AG04450 (cell line): ENCODE measurements at regions not wholly inside any gene's neighbourhood (a gene's known extent, or its start where the extent isn't known, plus 50 kb on each side); places are given as distances from the start of the nearest gene placed in this dataset.

ENCODE experiments used
- CTCF ChIA-PET: fragments of 300-600, 350-600 bp; formaldehyde crosslinking; extraction: SDS; loops from one replicate; lab custom pipeline; 2022; ENCODE audit warnings: antibody characterized with exemption, inconsistent platforms; lab: Charles Lee
- POLR2A ChIA-PET: fragments of 350-600 bp; formaldehyde crosslinking; extraction: SDS; loops from one replicate; lab custom pipeline; 2021; ENCODE audit warnings: antibody characterized with exemption, inconsistent platforms; lab: Yijun Ruan, JAX
- DNase-seq: peaks from one replicate; pipeline ENCODE4 v3.0.0-alpha.2; 2011; ENCODE audit warnings: low read depth, low spot score
- H3K27ac ChIP-seq: one replicate; pipeline ENCODE4 v1.5.1; 2012; ENCODE audit warnings: low read depth, low read length, control low read depth
- H3K27me3 ChIP-seq: one replicate; pipeline ENCODE4 v1.6.0; 2012; ENCODE audit warnings: low read length; ENCODE audit not compliant: control insufficient read depth, insufficient read depth
- H3K4me3 ChIP-seq: 2 replicates; pipeline ENCODE4 v1.5.1; 2011; ENCODE audit warnings: mild to moderate bottlenecking, low read depth, low read length, control low read depth
- H3K9me3 ChIP-seq: 2 replicates; pipeline ENCODE4 v1.5.1; 2012; ENCODE audit warnings: low read length; ENCODE audit not compliant: control insufficient read depth, insufficient read depth
- CTCF ChIP-seq: IDR thresholded peaks from 2 replicates; pipeline ENCODE4 v1.5.1; 2011; ENCODE audit warnings: low read depth, low read length, control low read depth, inconsistent platforms

DNA sequence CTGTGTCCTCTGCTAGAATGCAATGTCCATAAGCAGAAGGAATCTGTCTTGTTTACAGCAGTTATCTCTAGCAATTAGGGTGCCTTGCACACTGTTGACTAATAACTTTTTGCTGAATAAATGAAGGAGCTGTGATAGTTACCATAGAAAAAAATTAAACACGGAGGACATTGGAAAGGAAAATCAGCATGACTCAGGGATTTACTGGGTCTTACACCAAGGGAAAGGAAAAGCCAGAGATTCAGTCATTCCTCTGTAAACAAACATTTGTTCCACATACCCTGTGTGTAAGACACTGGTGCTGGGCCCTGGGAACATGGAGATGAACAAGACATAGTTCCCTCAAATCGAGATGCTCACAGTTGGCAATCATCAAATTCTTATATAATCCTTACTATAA, 183.3 kb downstream of the PTGER3 start:
- ChIA-PET POLR2A (no interaction called here), CTCF (no interaction called here)
- no peak overlapping the region for H3K27ac ChIP-seq
- no peaks in the 10 kb centered on the region for H3K27me3 ChIP-seq
- DNase-seq: peak; percentile 1
- no peaks in the 10 kb centered on the region for H3K9me3 ChIP-seq
- no peak for TF ChIP-seq CTCF
- no peak overlapping the region for H3K4me3 ChIP-seq

DNA sequence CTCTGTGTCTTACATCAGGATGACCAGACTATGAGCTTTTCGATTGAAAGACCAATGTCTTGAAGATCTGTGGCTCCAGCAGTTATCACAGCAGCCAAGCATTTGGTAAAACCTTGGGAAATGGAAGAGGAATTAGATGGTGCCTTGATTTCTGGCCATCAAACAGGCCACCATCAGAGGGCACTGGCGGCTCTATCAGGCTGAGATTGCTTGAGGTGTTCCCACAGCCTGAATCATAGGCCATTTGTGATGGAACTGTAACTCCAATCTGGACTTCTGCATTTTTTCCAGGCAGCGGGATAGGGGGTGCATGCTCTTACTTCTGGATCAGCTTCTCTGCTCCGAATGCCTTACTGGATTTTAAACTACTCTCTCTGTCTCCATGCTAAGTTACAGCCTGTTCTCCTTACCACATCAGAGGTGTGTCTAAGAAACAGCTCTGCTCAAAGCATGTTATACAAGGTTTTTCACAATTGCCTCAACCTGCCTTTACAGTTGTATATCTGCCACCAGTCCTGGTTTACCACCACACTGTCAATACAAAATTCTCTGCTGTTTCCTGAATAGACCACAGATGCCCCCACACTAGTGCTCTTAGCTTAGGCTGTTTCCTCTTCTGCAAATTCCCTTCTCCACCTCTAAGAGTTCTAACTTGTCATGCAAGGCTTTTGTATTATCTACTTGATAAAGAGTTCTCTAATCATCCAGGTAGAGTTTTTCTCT, 180.9 kb downstream of the PTGER3 start:
- Histone ChIP-seq H3K27me3 (no peaks in the 10 kb centered on the region), H3K4me3 (no peak overlapping the region), H3K27ac (no peak overlapping the region), H3K9me3 (no peaks in the 10 kb centered on the region)
- ChIA-PET CTCF (no interaction called here), POLR2A (no interaction called here)
- DNase-seq: no peak
- TF ChIP-seq CTCF: no peak

- no peak for DNase-seq
- no peak for TF ChIP-seq CTCF
- no peak overlapping the region for H3K27ac ChIP-seq
- no peak overlapping the region for H3K4me3 ChIP-seq
- H3K9me3 ChIP-seq: no peaks in the 10 kb centered on the region
- H3K27me3 ChIP-seq: no peaks in the 10 kb centered on the region
- CTCF ChIA-PET: no interaction called here
- POLR2A ChIA-PET: no interaction called here
These were observed 175.8 kb downstream of the PTGER3 start for GRCh38 chr1:70871790-70872189.

- no peaks in the 10 kb centered on the region for H3K9me3 ChIP-seq
These were observed 173.6 kb downstream of the PTGER3 start for GRCh38 chr1:70874063-70874462.

DNA sequence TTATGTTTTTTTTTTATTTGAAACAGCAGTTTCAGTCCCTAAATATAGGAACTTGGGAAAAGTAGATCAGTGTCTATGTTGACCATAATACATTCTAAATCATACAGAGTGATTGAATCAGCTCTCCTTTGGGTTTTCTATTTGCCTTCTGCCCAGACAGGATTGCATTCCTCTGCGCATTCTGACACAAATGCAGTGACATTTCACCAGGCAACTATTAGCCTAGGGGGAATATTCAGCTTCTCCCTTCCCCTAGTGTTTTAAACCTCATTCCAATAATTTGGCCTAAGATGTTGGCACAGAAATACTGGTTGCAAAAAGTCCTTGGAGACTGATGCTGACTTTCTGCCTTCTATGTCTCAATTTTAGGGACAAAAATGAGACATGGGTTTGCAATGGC, 172.8 kb downstream of the PTGER3 start:
- Histone ChIP-seq H3K4me3 (no peak overlapping the region), H3K27ac (no peak overlapping the region), H3K27me3 (no peaks in the 10 kb centered on the region), H3K9me3 (no peaks in the 10 kb centered on the region)
- CTCF ChIA-PET: no interaction called here
- POLR2A ChIA-PET: no interaction called here
- no peak for TF ChIP-seq CTCF
- no peak for DNase-seq

More at GRCh38 chr1:70874063-70874462, 173.6 kb downstream of the PTGER3 start:
- H3K27ac ChIP-seq: no peak overlapping the region
- ChIA-PET CTCF (no interaction called here), POLR2A (no interaction called here)
- TF ChIP-seq CTCF: no peak
- no peak for DNase-seq
- H3K27me3 ChIP-seq: no peaks in the 10 kb centered on the region
- H3K4me3 ChIP-seq: no peak overlapping the region
